Endothelial cell of hepatic sinusoid (primary cell): ENCODE measurements at regions not wholly inside any gene's neighbourhood (a gene's known extent, or its start where the extent isn't known, plus 50 kb on each side); places are given as distances from the start of the nearest gene placed in this dataset.
"Not testable (repeated sequence)": the region's sequence is repeated elsewhere in the genome, so short reads cannot be mapped to it uniquely, and the experiment has no call there.

Source experiments
- in situ Hi-C: cut with HindIII; loops from 2 replicates; pipeline ENCODE4 v1.10.0; 2017; ENCODE audit warnings: low sequenced_read_pairs

DNA sequence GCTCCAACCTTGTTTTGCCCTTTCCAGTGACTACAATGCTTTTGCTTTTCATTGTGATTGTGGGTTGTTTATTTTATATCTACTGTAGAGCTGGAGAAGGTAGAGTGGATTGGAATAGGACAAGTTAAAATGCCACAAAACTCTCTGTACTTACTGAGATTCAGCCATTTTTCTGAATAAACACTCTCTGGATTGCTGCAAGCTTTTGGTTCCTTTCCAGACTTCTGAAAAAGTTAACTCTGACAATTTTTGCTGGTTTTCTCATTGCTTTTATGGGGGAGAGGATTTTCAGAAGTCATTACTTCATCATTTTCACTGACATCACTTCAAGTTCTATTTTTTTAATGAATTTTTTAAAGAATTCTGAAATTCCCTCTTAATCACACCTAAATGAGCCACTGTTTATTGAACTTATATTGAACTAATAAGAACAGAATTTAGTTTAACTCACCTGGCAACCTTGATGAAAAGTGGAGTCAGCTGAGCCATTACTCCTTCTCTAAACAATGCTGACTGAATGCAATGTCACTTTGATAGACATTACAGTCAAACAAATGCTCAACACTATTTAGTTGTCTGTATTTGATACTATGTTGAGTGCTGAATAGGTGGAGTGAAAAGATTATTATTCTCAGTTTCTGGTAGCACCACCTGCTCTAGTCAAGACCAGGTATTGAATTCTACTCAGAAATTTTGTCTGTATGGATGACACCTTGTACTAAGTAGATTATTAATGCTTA is 303.5 kb downstream of the DLEU7 start:
- in situ Hi-C loops: no loop called here

- in situ Hi-C loops: no loop called here
These were observed 300.4 kb downstream of the DLEU7 start for GRCh38 chr13:50543141-50543540.

DNA sequence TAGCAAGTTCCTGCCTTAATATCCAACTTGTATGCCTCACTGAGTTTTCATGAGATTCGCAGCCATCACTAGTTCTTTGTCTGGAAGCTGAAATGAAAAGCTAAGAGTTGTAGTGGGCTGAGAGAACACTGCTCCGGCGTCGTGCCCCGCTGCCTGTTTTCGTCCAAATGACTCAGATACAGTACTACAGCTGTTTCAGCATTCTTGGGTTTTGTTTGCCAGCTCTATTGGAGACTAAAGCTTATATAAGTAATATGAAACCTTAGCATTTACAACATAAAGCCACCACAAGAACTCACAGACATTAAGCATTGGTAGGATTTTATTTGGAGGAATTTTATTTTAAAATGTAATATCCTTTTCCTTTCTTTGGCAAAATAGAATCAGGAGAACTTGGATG is 299.7 kb downstream of the DLEU7 start:
- in situ Hi-C loops: no loop called here

GRCh38 chr13:50544211-50544610 is 299.3 kb downstream of the DLEU7 start:
- in situ Hi-C loops: no loop called here

GRCh38 chr13:50547175-50547574 is 296.3 kb downstream of the DLEU7 start:
- in situ Hi-C loops: not testable (repeated sequence)

DNA sequence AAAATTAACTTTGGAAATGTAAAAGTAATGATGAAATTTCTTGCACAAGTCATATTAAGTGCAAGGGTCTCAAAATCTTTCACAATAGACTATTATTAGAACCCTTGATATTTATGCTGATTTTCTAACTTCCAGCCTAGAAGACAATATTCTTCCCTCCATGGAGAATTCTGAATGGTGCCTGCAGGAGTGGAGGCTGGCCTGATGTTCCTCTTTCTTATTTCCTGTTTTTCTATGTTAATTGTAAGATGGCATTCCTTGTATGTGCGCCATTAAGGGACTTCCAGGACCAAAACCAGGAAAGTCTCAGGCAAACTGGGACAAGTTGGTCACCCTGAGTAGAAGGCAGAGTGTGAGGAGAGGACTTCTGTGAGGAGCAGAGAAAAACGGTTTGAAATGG is 294.9 kb downstream of the DLEU7 start:
- in situ Hi-C loops: no loop called here

GRCh38 chr13:50549221-50549942 is 294.1 kb downstream of the DLEU7 start:
- in situ Hi-C loops: no loop called here

DNA sequence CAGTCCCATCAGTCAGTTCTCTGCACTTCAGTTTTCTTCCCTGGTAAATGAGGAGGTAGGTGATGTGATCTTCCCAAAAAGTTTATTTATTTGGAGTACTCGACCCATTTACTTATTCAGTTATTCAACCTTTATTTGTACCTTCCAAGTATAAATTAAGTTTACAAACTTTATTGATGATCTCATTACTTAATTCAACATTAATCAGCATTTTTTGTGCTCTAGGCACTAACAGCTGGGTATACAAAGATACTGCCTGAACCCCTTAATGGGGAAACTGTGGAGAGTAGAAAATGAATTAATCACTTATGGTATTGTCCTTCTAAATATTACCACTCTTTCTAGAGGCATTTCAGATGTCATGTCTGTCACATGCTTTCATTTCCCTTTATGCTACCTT is 293.3 kb downstream of the DLEU7 start:
- in situ Hi-C loops: no loop called here

- in situ Hi-C loops: no loop called here
These were observed 291.0 kb downstream of the DLEU7 start for GRCh38 chr13:50552424-50552966.

DNA sequence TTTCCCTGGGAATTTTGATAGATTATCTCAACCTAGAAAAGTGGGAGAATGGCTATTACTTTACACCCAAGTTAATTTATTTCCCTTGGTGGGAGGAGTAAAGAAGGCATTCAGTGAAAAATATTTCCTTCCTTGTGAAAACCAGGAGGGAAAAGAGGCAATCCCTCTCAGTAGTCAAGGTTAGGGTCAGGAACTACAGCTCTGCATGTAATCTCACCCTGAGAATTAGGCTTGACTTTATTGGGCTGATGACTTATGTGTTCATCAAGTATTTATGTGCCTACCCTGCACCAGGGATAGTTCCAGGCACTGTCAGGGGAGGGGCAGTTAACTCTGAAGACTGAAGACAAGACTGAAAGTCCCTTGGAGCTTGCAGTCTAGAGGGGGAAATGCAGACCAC is 281.8 kb downstream of the DLEU7 start:
- in situ Hi-C loops: no loop called here

GRCh38 chr13:50566646-50567045 is 276.8 kb downstream of the DLEU7 start:
- in situ Hi-C loops: no loop called here

GRCh38 chr13:50572129-50572528 is 271.4 kb downstream of the DLEU7 start:
- in situ Hi-C loops: no loop called here

GRCh38 chr13:50573066-50573465 is 270.4 kb downstream of the DLEU7 start:
- in situ Hi-C loops: no loop called here

DNA sequence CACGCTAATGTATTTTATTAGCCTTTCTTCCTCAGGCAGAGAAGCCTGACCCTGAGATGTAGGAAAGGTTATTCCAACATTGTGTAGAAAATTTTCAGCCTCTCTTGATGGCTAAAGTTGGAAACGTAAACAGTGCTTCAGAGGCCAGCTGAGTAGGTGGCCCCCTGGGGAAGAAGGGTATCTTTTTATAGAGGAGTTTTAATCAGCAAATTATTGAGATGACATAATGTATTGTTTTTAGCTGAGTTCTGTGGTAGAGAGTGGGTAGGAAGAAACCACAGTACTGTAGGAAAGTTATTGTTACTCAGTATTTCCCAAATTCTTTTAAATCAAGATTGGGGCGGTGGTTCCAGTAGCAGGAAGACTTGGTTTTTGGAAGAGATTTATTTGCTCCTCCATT is 268.8 kb downstream of the DLEU7 start:
- in situ Hi-C loops: no loop called here

DNA sequence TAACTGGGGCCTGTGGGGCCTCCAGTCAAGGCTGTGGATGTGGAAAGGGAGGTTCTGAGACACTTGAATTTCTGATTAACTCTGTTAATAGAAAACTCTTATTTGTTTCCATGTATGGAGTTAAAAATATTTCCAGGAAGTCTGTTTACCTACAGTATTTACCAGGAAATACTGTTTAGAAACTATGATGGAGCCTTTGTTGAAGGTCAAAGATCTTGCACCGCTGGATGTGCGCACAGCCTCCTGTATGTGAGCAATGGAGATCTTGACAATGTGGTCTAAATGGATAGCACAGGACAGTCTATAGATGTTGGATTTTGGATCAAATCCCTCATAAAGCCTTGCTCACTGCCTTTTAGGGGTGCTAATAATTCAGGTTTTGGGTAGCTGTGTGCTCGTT is 268.4 kb downstream of the DLEU7 start:
- in situ Hi-C loops: no loop called here

- in situ Hi-C loops: no loop called here
These were observed 267.3 kb downstream of the DLEU7 start for GRCh38 chr13:50576156-50576555.

GRCh38 chr13:50577806-50578205 is 265.7 kb downstream of the DLEU7 start:
- in situ Hi-C loops: no loop called here

DNA sequence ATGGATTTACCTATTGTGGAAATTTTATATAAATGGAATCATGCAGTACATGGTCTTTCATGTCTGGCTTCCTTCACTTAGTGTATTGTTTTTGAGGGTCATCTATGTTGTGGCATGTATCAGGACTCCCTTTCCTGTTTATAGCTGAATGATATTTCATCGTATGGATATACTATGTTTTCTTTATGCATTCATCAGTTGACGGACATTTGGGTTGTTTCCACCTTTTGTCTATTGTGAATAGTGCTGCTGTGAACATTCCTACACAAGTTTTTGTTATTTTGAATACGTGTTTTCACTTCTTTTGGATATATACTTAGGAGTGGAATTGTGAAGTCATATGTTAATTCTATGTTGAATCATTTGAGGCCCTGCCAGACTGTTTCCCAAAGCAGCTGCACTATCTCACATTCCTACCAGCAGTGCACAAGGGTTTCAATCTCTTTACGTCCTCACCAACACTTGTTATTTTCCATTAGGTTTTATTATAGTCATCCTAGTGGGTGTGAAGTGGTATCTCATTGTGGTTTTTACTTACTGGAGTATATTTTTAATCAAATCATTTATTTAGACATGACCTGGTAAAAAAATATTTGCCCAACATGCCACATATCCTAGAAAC is 262.7 kb downstream of the DLEU7 start:
- in situ Hi-C loops: no loop called here

DNA sequence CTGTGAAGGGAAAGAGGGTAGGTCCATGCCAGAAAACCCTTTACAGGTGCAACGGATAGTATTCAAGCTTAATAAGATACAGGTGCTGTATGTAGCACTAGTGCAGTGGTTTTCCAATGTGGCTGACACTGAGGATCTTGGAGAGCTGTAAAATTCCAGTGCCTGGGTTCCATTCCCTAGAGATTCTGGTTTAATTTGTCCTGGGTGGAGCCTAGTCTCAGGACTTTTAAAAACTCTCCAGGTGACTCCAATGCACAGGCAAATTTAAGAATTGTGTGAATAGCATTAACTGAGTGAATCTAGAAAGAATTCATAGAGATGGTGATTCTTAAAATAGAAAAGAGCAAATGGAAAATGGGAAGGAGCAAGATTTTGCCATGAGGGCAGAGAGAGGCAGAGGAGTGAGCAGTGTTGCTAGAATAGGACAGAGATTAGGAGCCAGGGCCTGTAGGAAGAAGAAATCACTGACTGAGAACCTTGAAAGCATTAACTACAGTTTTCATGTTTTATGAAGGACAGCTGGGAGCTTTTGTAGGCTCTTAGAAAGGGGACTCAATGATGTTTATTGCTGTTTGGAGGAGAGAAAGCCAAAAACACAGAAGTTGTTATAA is 261.8 kb downstream of the DLEU7 start:
- in situ Hi-C loops: no loop called here

GRCh38 chr13:50584856-50585580 is 258.5 kb downstream of the DLEU7 start:
- in situ Hi-C loops: no loop called here
